Gastrocnemius medialis (tissue), 4 donors: ENCODE measurements at regions not wholly inside any gene's neighbourhood (a gene's known extent, or its start where the extent isn't known, plus 50 kb on each side); places are given as distances from the start of the nearest gene placed in this dataset.

Source experiments
- POLR2A ChIP-seq, 2 donors: fragments of 450-650 bp; IDR thresholded peaks; one replicate each; pipeline ENCODE4 v1.6.1; 2017; ENCODE audit warnings: antibody characterized with exemption in 2 of 2, mild to moderate bottlenecking in 2 of 2, moderate library complexity in 2 of 2
- TF ChIP-seq, protein P1 (sequence below), 5 experiments: fragments of 450-650 bp in 3 of 5; fragments of 200-600 bp in 2 of 5; sonication (generic) in 2 of 5; IDR thresholded peaks in 4 of 5; conservative IDR thresholded peaks in 1 of 5; 1 replicate in 4 of 5; 2 replicates in 1 of 5; pipeline ENCODE4 v1.5.1; 2016 to 2019; ENCODE audit warnings: antibody characterized with exemption in 5 of 5, mild to moderate bottlenecking in 3 of 5, moderate library complexity in 3 of 5

DNA sequence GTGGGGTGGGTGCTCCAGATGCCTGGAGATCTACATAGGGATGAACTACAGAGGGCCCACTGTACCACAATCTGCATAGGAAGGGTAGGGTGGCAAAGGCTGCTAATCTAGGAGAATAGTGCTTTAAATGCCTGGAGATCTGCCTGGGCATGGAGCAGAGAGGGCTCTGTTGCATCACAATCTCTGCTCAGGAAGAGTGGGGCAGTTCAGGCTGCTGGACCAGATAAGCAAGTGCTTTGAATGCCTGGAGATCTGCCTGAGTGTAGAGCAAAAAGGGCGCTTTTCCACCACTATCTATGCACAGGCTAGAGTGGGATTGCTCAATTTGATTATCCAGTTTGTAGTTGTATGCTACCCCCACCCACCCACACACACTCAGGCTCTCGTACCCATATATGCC, 886.3 kb upstream of the SEL1L start:
- TF ChIP-seq POLR2A (IDR thresholded peaks at IDR 0.05): no peak
- TF ChIP-seq, protein P1, sequence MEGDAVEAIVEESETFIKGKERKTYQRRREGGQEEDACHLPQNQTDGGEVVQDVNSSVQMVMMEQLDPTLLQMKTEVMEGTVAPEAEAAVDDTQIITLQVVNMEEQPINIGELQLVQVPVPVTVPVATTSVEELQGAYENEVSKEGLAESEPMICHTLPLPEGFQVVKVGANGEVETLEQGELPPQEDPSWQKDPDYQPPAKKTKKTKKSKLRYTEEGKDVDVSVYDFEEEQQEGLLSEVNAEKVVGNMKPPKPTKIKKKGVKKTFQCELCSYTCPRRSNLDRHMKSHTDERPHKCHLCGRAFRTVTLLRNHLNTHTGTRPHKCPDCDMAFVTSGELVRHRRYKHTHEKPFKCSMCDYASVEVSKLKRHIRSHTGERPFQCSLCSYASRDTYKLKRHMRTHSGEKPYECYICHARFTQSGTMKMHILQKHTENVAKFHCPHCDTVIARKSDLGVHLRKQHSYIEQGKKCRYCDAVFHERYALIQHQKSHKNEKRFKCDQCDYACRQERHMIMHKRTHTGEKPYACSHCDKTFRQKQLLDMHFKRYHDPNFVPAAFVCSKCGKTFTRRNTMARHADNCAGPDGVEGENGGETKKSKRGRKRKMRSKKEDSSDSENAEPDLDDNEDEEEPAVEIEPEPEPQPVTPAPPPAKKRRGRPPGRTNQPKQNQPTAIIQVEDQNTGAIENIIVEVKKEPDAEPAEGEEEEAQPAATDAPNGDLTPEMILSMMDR (IDR thresholded peaks at IDR 0.05 in 4 of 5, conservative IDR thresholded peaks at IDR 0.05 in 1 of 5): no peak
